GM23248 (cell line): ENCODE measurements at regions not wholly inside any gene's neighbourhood (a gene's known extent, or its start where the extent isn't known, plus 50 kb on each side); places are given as distances from the start of the nearest gene placed in this dataset.

Experiments
- DNase-seq: peaks from one replicate; pipeline ENCODE4 v3.0.0-alpha.2; 2015
- H2AFZ ChIP-seq: fragments of 200-600 bp; sonication (generic); 2 replicates; pipeline ENCODE4 v1.6.1; 2016; ENCODE audit warnings: antibody characterized with exemption
- H3F3A ChIP-seq: fragments of 200-600 bp; sonication (generic); 2 replicates; pipeline ENCODE4 v1.6.1; 2016; ENCODE audit warnings: mild to moderate bottlenecking, antibody characterized with exemption, mixed run types; ENCODE audit not compliant: insufficient read depth
- H3K27ac ChIP-seq: fragments of 200-600 bp; sonication (generic); 2 replicates; pipeline ENCODE4 v1.5.1; 2016; ENCODE audit warnings: mild to moderate bottlenecking
- H3K27me3 ChIP-seq: fragments of 200-600 bp; sonication (generic); replicated peaks from 2 replicates; pipeline ENCODE4 v1.6.1; 2016; ENCODE audit warnings: mild to moderate bottlenecking; ENCODE audit not compliant: insufficient read depth
- H3K36me3 ChIP-seq: fragments of 200-600 bp; sonication (generic); 2 replicates; pipeline ENCODE4 v1.6.1; 2016; ENCODE audit warnings: low read depth, mild to moderate bottlenecking
- H3K4me1 ChIP-seq: fragments of 200-600 bp; sonication (generic); 2 replicates; pipeline ENCODE4 v1.6.1; 2016; ENCODE audit warnings: mild to moderate bottlenecking; ENCODE audit not compliant: insufficient read depth
- H3K4me2 ChIP-seq: fragments of 200-600 bp; sonication (generic); one replicate; pipeline ENCODE4 v1.6.1; 2016; ENCODE audit warnings: mild to moderate bottlenecking; ENCODE audit not compliant: unreplicated experiment
- H3K4me3 ChIP-seq: fragments of 200-600 bp; sonication (generic); 2 replicates; pipeline ENCODE4 v1.5.1; 2016; ENCODE audit warnings: mild to moderate bottlenecking
- H3K79me2 ChIP-seq: fragments of 200-600 bp; sonication (generic); 2 replicates; pipeline ENCODE4 v1.6.1; 2016; ENCODE audit warnings: mild to moderate bottlenecking; ENCODE audit not compliant: insufficient read depth
- H3K9ac ChIP-seq: fragments of 200-600 bp; sonication (generic); 2 replicates; pipeline ENCODE4 v1.6.1; 2016; ENCODE audit warnings: mild to moderate bottlenecking
- H3K9me2 ChIP-seq: fragments of 200-600 bp; sonication (generic); 2 replicates; pipeline ENCODE4 v1.6.1; 2016; ENCODE audit warnings: mixed run types, mild to moderate bottlenecking, moderate library complexity; ENCODE audit not compliant: insufficient read depth
- H3K9me3 ChIP-seq: fragments of 200-600 bp; sonication (generic); one replicate; pipeline ENCODE4 v1.6.1; 2017; ENCODE audit warnings: low read depth
- H4K20me1 ChIP-seq: fragments of 200-600 bp; sonication (generic); 2 replicates; pipeline ENCODE4 v1.6.0; 2016; ENCODE audit not compliant: insufficient read depth
- EZH2 ChIP-seq: fragments of 200-600 bp; sonication (generic); IDR thresholded peaks from 2 replicates; pipeline ENCODE4 v1.6.1; 2018; ENCODE audit warnings: antibody characterized with exemption, mild to moderate bottlenecking; ENCODE audit not compliant: insufficient read depth, poor library complexity, severe bottlenecking
- EZH2phosphoT487 ChIP-seq: fragments of 200-600 bp; sonication (generic); IDR thresholded peaks from 2 replicates; pipeline ENCODE4 v1.6.1; 2018; ENCODE audit warnings: antibody characterized with exemption, moderate library complexity, mild to moderate bottlenecking, low read depth; ENCODE audit not compliant: insufficient read depth
- WGBS, 2 experiments: methylation state at CpG; one replicate each; pipeline ENCODE4 v1.1.6; 2015 to 2017; ENCODE audit warnings: low lambda C conversion rate in 2 of 2, low coverage in 1 of 2; ENCODE audit errors: missing lambda C conversion rate in 2 of 2; 5-methylcytosine and 5-hydroxymethylcytosine counted together
- in situ Hi-C: fragments of 300-500 bp; cut with MboI; formaldehyde crosslinking; loops from 2 replicates; pipeline ENCODE4 v1.15.0; 2020

- in situ Hi-C loops, result no loop called here
- WGBS, 2 experiments, result 0 to 7% methylated on average over 2 of the region's 2 CpGs
- DNase-seq, result no peak
- no peaks in the 10 kb centered on the region for H3K4me1 ChIP-seq
- no peaks in the 10 kb centered on the region for H3K27me3 ChIP-seq
- no peak overlapping the region for H3K9ac ChIP-seq
- no peaks in the 10 kb centered on the region for H3F3A ChIP-seq
- no peak overlapping the region for H3K27ac ChIP-seq
- H3K9me2 ChIP-seq, result no peaks in the 10 kb centered on the region
- H3K36me3 ChIP-seq, result no peaks in the 10 kb centered on the region
- H3K9me3 ChIP-seq, result no peaks in the 10 kb centered on the region
- no peak for TF ChIP-seq EZH2phosphoT487
- no peak for TF ChIP-seq EZH2
- no peak overlapping the region for H2AFZ ChIP-seq
- no peak overlapping the region for H3K4me2 ChIP-seq
- no peaks in the 10 kb centered on the region for H3K79me2 ChIP-seq
- H4K20me1 ChIP-seq, result no peaks in the 10 kb centered on the region
- H3K4me3 ChIP-seq, result no peak overlapping the region
Observed at GRCh38 chr11:80650966-80651365, 1210.1 kb upstream of the TENM4 start.

GRCh38 chr11:80649186-80649585 is 1208.4 kb upstream of the TENM4 start:
- no peak overlapping the region for H3K4me3 ChIP-seq
- no peak overlapping the region for H2AFZ ChIP-seq
- no peak overlapping the region for H3K9ac ChIP-seq
- no peaks in the 10 kb centered on the region for H3F3A ChIP-seq
- H3K4me2 ChIP-seq, result no peak overlapping the region
- no peaks in the 10 kb centered on the region for H3K36me3 ChIP-seq
- no peak overlapping the region for H3K27ac ChIP-seq
- no peak for DNase-seq
- H3K9me2 ChIP-seq, result no peaks in the 10 kb centered on the region
- no peak for TF ChIP-seq EZH2phosphoT487
- TF ChIP-seq EZH2, result no peak
- no peaks in the 10 kb centered on the region for H3K4me1 ChIP-seq
- H3K9me3 ChIP-seq, result no peaks in the 10 kb centered on the region
- WGBS, 2 experiments, result 13 to 19% methylated on average over 5 of the region's 5 CpGs
- H4K20me1 ChIP-seq, result no peaks in the 10 kb centered on the region
- H3K79me2 ChIP-seq, result no peaks in the 10 kb centered on the region
- H3K27me3 ChIP-seq, result no peaks in the 10 kb centered on the region
- in situ Hi-C loops, result no loop called here

GRCh38 chr11:80638296-80638695 is 1197.5 kb upstream of the TENM4 start:
- H3K9ac ChIP-seq, result no peak overlapping the region
- no peaks in the 10 kb centered on the region for H3K36me3 ChIP-seq
- no peak overlapping the region for H3K4me3 ChIP-seq
- in situ Hi-C loops, result no loop called here
- no peak for DNase-seq
- no peaks in the 10 kb centered on the region for H3K9me2 ChIP-seq
- no peaks in the 10 kb centered on the region for H3F3A ChIP-seq
- H3K4me1 ChIP-seq, result no peaks in the 10 kb centered on the region
- H3K4me2 ChIP-seq, result no peak overlapping the region
- no peaks in the 10 kb centered on the region for H3K27me3 ChIP-seq
- no peak overlapping the region for H3K27ac ChIP-seq
- WGBS, 2 experiments, result 22 to 39% methylated on average over 3 of the region's 3 CpGs
- TF ChIP-seq EZH2phosphoT487 (no peak), EZH2 (no peak)
- no peak overlapping the region for H2AFZ ChIP-seq
- no peaks in the 10 kb centered on the region for H3K79me2 ChIP-seq
- H4K20me1 ChIP-seq, result no peaks in the 10 kb centered on the region
- H3K9me3 ChIP-seq, result no peaks in the 10 kb centered on the region

GRCh38 chr11:80637571-80637970 is 1196.7 kb upstream of the TENM4 start:
- Histone ChIP-seq H3K4me2 (no peak overlapping the region), H2AFZ (no peak overlapping the region), H3K9me3 (no peaks in the 10 kb centered on the region), H3K27ac (no peak overlapping the region), H3K36me3 (no peaks in the 10 kb centered on the region), H3K9me2 (no peaks in the 10 kb centered on the region), H3K79me2 (no peaks in the 10 kb centered on the region), H3F3A (no peaks in the 10 kb centered on the region), H3K4me1 (no peaks in the 10 kb centered on the region), H4K20me1 (no peaks in the 10 kb centered on the region), H3K4me3 (no peak overlapping the region), H3K27me3 (no peaks in the 10 kb centered on the region), H3K9ac (no peak overlapping the region)
- DNase-seq, result no peak
- in situ Hi-C loops, result no loop called here
- WGBS, 2 experiments, result 18 to 20% methylated on average over 2 of the region's 2 CpGs
- TF ChIP-seq EZH2, result no peak
- no peak for TF ChIP-seq EZH2phosphoT487

- H3K4me2 ChIP-seq, result no peak overlapping the region
- H3K4me3 ChIP-seq, result no peak overlapping the region
- no peaks in the 10 kb centered on the region for H3K79me2 ChIP-seq
- TF ChIP-seq EZH2phosphoT487, result no peak
- TF ChIP-seq EZH2, result no peak
- no peaks in the 10 kb centered on the region for H3K27me3 ChIP-seq
- H3K9me3 ChIP-seq, result no peaks in the 10 kb centered on the region
- WGBS, 2 experiments, result 17 to 22% methylated on average over 3 of the region's 3 CpGs
- no peak overlapping the region for H3K27ac ChIP-seq
- H3K36me3 ChIP-seq, result no peaks in the 10 kb centered on the region
- in situ Hi-C loops, result no loop called here
- no peaks in the 10 kb centered on the region for H3F3A ChIP-seq
- no peak overlapping the region for H3K9ac ChIP-seq
- no peaks in the 10 kb centered on the region for H3K4me1 ChIP-seq
- no peaks in the 10 kb centered on the region for H3K9me2 ChIP-seq
- no peak overlapping the region for H2AFZ ChIP-seq
- no peaks in the 10 kb centered on the region for H4K20me1 ChIP-seq
- DNase-seq, result no peak
Observed at GRCh38 chr11:80636999-80637398, 1196.2 kb upstream of the TENM4 start.
